Lung (tissue), 11 donors: ENCODE measurements at regions not wholly inside any gene's neighbourhood (a gene's known extent, or its start where the extent isn't known, plus 50 kb on each side); places are given as distances from the start of the nearest gene placed in this dataset.

Experiments
- ATAC-seq: fragments of 200-7000 bp; cut with Tn5 transposase; one replicate; pipeline ENCODE4 v1.9.1; 2020; ENCODE audit warnings: moderate number of reproducible peaks; ENCODE audit not compliant: insufficient read depth, low FRiP score
- DNase-seq, 3 donors: peaks; one replicate each; pipeline ENCODE4 v3.0.0-alpha.2; 2013 to 2017
- H3K27ac ChIP-seq, 2 donors: one replicate each; pipeline ENCODE4 v1.5.1; 2013; ENCODE audit warnings: mild to moderate bottlenecking in 2 of 2, moderate library complexity in 2 of 2, control low read depth in 1 of 2, inconsistent platforms in 1 of 2, low read depth in 1 of 2, low read length in 1 of 2
- H3K27me3 ChIP-seq, 3 donors: one replicate each; pipeline ENCODE4 v1.5.1; 2013; ENCODE audit warnings: low read length in 2 of 3; ENCODE audit not compliant: control insufficient read depth in 3 of 3, insufficient read depth in 3 of 3
- H3K36me3 ChIP-seq, 4 donors: one replicate each; pipeline ENCODE4 v1.5.1; 2013; ENCODE audit warnings: low read length in 4 of 4, mild to moderate bottlenecking in 1 of 4, moderate library complexity in 1 of 4; ENCODE audit not compliant: control insufficient read depth in 4 of 4, insufficient read depth in 4 of 4
- H3K4me1 ChIP-seq, 5 donors: one replicate each; pipeline ENCODE4 v1.5.1; 2013; ENCODE audit warnings: low read length in 5 of 5, mild to moderate bottlenecking in 2 of 5, moderate library complexity in 1 of 5; ENCODE audit not compliant: control insufficient read depth in 5 of 5, insufficient read depth in 5 of 5
- H3K4me3 ChIP-seq: one replicate; pipeline ENCODE4 v1.5.1; 2013; ENCODE audit warnings: mild to moderate bottlenecking, control low read depth, moderate library complexity
- H3K9ac ChIP-seq, 2 donors: one replicate each; pipeline ENCODE4 v1.5.1; 2013; ENCODE audit warnings: low read length in 2 of 2, control low read depth in 1 of 2; ENCODE audit not compliant: insufficient read depth in 1 of 2
- H3K9me3 ChIP-seq, 4 donors: one replicate each; pipeline ENCODE4 v1.5.1; 2013; ENCODE audit warnings: low read length in 3 of 4, mild to moderate bottlenecking in 1 of 4, moderate library complexity in 1 of 4; ENCODE audit not compliant: control insufficient read depth in 4 of 4, insufficient read depth in 3 of 4
- WGBS, 2 donors: extraction: QIAGEN DNeasy Blood & Tissue Kit; methylation state at CpG; one replicate each; pipeline ENCODE4 v1.1.7; 2013; 5-methylcytosine and 5-hydroxymethylcytosine counted together
- TF ChIP-seq, protein P1 (sequence below): IDR thresholded peaks from 2 replicates; pipeline ENCODE4 v1.5.1; 2012; ENCODE audit warnings: mild to moderate bottlenecking; ENCODE audit errors: control extremely low read depth, extremely low read depth
- donor health status: control.
- donor health status: control.
- donor health status: Bipolar disorder and iron deficiency.
- donor health status: healthy.
- donor health status: DM: yes; HTN: yes; CAD: no.

DNA sequence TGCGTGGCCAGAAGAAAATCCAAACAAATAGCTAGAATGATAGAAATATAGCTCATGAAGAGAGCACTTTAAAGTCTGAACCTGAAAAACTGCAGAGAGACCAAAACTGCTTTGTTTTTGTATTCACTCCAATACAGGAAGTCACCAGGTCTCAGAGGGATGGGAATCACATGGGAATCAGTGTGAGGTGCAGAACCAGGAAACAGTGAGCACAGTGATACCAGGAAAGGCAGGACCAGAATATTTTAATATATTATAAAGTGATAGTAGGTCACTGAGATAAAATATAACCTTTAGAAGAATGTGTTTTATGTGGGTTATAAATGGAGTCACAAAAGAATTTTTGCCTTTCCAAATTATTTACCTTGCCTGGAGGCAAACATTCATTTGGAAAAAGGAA is 277.3 kb downstream of the CASP12 start:
- H3K27me3 ChIP-seq, result no peaks in the 10 kb centered on the region
- H3K4me1 ChIP-seq, result peaks cover 0 to 3% (median 0%) of the 10 kb centered on the region in 5 donors
- 75 to 93% methylated on average over 1 of the region's 1 CpG for WGBS, 2 donors
- peaks cover 0 to 1% (median 0%) of the 10 kb centered on the region in 4 donors for H3K9me3 ChIP-seq
- H3K27ac ChIP-seq, result no peak overlapping the region
- no peak for ATAC-seq
- TF ChIP-seq, protein P1, sequence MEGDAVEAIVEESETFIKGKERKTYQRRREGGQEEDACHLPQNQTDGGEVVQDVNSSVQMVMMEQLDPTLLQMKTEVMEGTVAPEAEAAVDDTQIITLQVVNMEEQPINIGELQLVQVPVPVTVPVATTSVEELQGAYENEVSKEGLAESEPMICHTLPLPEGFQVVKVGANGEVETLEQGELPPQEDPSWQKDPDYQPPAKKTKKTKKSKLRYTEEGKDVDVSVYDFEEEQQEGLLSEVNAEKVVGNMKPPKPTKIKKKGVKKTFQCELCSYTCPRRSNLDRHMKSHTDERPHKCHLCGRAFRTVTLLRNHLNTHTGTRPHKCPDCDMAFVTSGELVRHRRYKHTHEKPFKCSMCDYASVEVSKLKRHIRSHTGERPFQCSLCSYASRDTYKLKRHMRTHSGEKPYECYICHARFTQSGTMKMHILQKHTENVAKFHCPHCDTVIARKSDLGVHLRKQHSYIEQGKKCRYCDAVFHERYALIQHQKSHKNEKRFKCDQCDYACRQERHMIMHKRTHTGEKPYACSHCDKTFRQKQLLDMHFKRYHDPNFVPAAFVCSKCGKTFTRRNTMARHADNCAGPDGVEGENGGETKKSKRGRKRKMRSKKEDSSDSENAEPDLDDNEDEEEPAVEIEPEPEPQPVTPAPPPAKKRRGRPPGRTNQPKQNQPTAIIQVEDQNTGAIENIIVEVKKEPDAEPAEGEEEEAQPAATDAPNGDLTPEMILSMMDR, result no peak
- H3K9ac ChIP-seq, result no peak overlapping the region
- no peak overlapping the region for H3K4me3 ChIP-seq
- no peaks in the 10 kb centered on the region for H3K36me3 ChIP-seq
- DNase-seq, result no peak

- peaks cover 0 to 1% (median 0%) of the 10 kb centered on the region in 4 donors for H3K9me3 ChIP-seq
- H3K36me3 ChIP-seq, result no peaks in the 10 kb centered on the region
- peaks cover 0 to 3% (median 0%) of the 10 kb centered on the region in 5 donors for H3K4me1 ChIP-seq
- TF ChIP-seq, protein P1, result no peak
- H3K27me3 ChIP-seq, result no peaks in the 10 kb centered on the region
- H3K9ac ChIP-seq, result no peak overlapping the region
- no peak overlapping the region for H3K27ac ChIP-seq
- DNase-seq (no peak), ATAC-seq (no peak)
- H3K4me3 ChIP-seq, result no peak overlapping the region
- WGBS, 2 donors, result 54 to 64% methylated on average over 3 of the region's 3 CpGs
Measured at GRCh38 chr11:104619751-104620150, 278.5 kb downstream of the CASP12 start.

GRCh38 chr11:104618954-104619353 is 279.3 kb downstream of the CASP12 start:
- 32 to 36% methylated on average over 4 of the region's 4 CpGs for WGBS, 2 donors
- TF ChIP-seq, protein P1, result no peak
- H3K4me1 ChIP-seq, result peaks cover 0 to 3% (median 0%) of the 10 kb centered on the region in 5 donors
- ATAC-seq, result no peak
- peaks cover 0 to 1% (median 0%) of the 10 kb centered on the region in 4 donors for H3K9me3 ChIP-seq
- H3K27ac ChIP-seq, result no peak overlapping the region
- no peaks in the 10 kb centered on the region for H3K27me3 ChIP-seq
- peak in 2 of 3 donors; percentile 34 to 66 for DNase-seq
- no peak overlapping the region for H3K9ac ChIP-seq
- no peaks in the 10 kb centered on the region for H3K36me3 ChIP-seq
- H3K4me3 ChIP-seq, result no peak overlapping the region

DNA sequence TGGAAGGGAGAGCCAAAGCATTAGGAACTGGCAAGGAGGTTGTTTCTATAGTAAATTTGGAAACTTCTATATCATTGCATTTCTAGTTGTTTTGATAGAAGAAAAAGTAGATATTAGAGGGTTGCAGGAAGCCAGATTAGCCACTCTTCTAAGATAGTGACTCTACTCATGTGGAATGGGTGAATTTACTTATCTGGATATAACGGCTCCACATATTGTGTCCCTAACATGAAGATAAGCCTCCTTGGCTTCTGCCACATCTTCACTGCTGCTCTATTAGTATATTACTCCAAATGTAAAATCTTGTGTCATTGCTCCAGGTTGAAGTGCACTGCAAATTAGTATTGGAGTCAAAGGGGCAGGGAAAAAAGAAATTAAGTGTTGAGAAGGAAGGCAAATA is 283.3 kb downstream of the CASP12 start:
- DNase-seq, result no peak

More for the DNA sequence above, 283.3 kb downstream of the CASP12 start:
- TF ChIP-seq, protein P1, result no peak
- Histone ChIP-seq H3K9me3 (peaks cover 0 to 1% (median 0%) of the 10 kb centered on the region in 4 donors), H3K9ac (no peak overlapping the region), H3K4me1 (peaks cover 0 to 2% (median 0%) of the 10 kb centered on the region in 5 donors), H3K4me3 (no peak overlapping the region), H3K27me3 (no peaks in the 10 kb centered on the region), H3K36me3 (no peaks in the 10 kb centered on the region), H3K27ac (no peak overlapping the region)
- 91 to 98% methylated on average over 1 of the region's 1 CpG for WGBS, 2 donors
- ATAC-seq, result no peak
